ENCODE measurements at regions not wholly inside any gene's neighbourhood (a gene's known extent, or its start where the extent isn't known, plus 50 kb on each side); places are given as distances from the start of the nearest gene placed in this dataset.

GRCh38 chr13:57784633-57785032 is 153.1 kb downstream of the PCDH17 start:
- intact Hi-C loops (cut with DNase I), result no loop called here
- TF ChIP-seq CTCF (IDR thresholded peaks at IDR 0.05) (no peak), EP300 (IDR thresholded peaks at IDR 0.05) (no peak), POLR2A (IDR thresholded peaks at IDR 0.05) (no peak)
- no peaks in the 10 kb centered on the region for H3K4me1 ChIP-seq (ENCODE audit: insufficient read depth)
- 87 to 92% (median 89%) methylated on average over 3 of the region's 3 CpGs for WGBS, 3 donors
- H3K9me3 ChIP-seq, result no peaks in the 10 kb centered on the region
- H3K4me3 ChIP-seq, result no peak overlapping the region
- DNase-seq, result no peak
- no peaks in the 10 kb centered on the region for H3K36me3 ChIP-seq
- H3K27me3 ChIP-seq, result no peaks in the 10 kb centered on the region
- H3K27ac ChIP-seq, result no peak overlapping the region

GRCh38 chr13:57787058-57787791 is 155.7 kb downstream of the PCDH17 start:
- no peaks in the 10 kb centered on the region for H3K4me1 ChIP-seq (ENCODE audit: insufficient read depth)
- no peak overlapping the region for H3K4me3 ChIP-seq
- no peak for TF ChIP-seq EP300 (IDR thresholded peaks at IDR 0.05)
- no peak for TF ChIP-seq CTCF (IDR thresholded peaks at IDR 0.05)
- H3K9me3 ChIP-seq, result no peaks in the 10 kb centered on the region
- no peaks in the 10 kb centered on the region for H3K36me3 ChIP-seq
- intact Hi-C loops (cut with DNase I), result no loop called here
- H3K27ac ChIP-seq, result no peak overlapping the region
- DNase-seq, result no peak
- no peaks in the 10 kb centered on the region for H3K27me3 ChIP-seq
- 90 to 92% (median 90%) methylated on average over 16 of the region's 16 CpGs for WGBS, 3 donors

GRCh38 chr13:57799624-57800023 is 168.1 kb downstream of the PCDH17 start:
- Histone ChIP-seq H3K36me3 (no peaks in the 10 kb centered on the region), H3K4me3 (no peak overlapping the region), H3K9me3 (no peaks in the 10 kb centered on the region), H3K27ac (no peak overlapping the region), H3K27me3 (no peaks in the 10 kb centered on the region), H3K4me1 (ENCODE audit: insufficient read depth) (no peaks in the 10 kb centered on the region)
- intact Hi-C loops (cut with DNase I), result no loop called here
- DNase-seq, result no peak
- TF ChIP-seq POLR2A (IDR thresholded peaks at IDR 0.05) (no peak), EP300 (IDR thresholded peaks at IDR 0.05) (no peak), CTCF (IDR thresholded peaks at IDR 0.05) (no peak)
- 53 to 64% (median 56%) methylated on average over 3 of the region's 3 CpGs for WGBS, 3 donors

GRCh38 chr13:57813651-57814050 is 182.1 kb downstream of the PCDH17 start:
- no peaks in the 10 kb centered on the region for H3K27me3 ChIP-seq
- H3K9me3 ChIP-seq, result no peaks in the 10 kb centered on the region
- intact Hi-C loops (cut with DNase I), result no loop called here
- no peak for DNase-seq
- H3K27ac ChIP-seq, result no peak overlapping the region
- H3K36me3 ChIP-seq, result no peaks in the 10 kb centered on the region
- no peaks in the 10 kb centered on the region for H3K4me1 ChIP-seq (ENCODE audit: insufficient read depth)
- TF ChIP-seq CTCF (IDR thresholded peaks at IDR 0.05) (no peak), EP300 (IDR thresholded peaks at IDR 0.05) (no peak), POLR2A (IDR thresholded peaks at IDR 0.05) (no peak)
- no peak overlapping the region for H3K4me3 ChIP-seq
- WGBS, 3 donors, result 58 to 64% (median 63%) methylated on average over 2 of the region's 2 CpGs
